GM23338 (cell line): ENCODE measurements at regions not wholly inside any gene's neighbourhood (a gene's known extent, or its start where the extent isn't known, plus 50 kb on each side); places are given as distances from the start of the nearest gene placed in this dataset.

Experiments used
- ATAC-seq: fragments of 200-7000 bp; cut with Tn5 transposase; 3 replicates; pipeline ENCODE4 v1.9.1; 2020
- DNase-seq: peaks from one replicate; pipeline ENCODE4 v3.0.0-alpha.2; 2015; ENCODE audit warnings: low spot score
- H2AFZ ChIP-seq: fragments of 200-600 bp; sonication (generic); 2 replicates; pipeline ENCODE4 v1.8.0; 2016; ENCODE audit warnings: antibody characterized with exemption, mild to moderate bottlenecking, moderate library complexity
- H3F3A ChIP-seq: fragments of 200-600 bp; sonication (generic); replicated peaks from 2 replicates; pipeline ENCODE4 v1.8.0; 2017; ENCODE audit warnings: antibody characterized with exemption, mixed run types, low read depth
- H3K27ac ChIP-seq: fragments of 200-600 bp; sonication (generic); 2 replicates; pipeline ENCODE4 v1.6.1; 2016; ENCODE audit warnings: low read depth
- H3K27me3 ChIP-seq: fragments of 200-600 bp; sonication (generic); 2 replicates; pipeline ENCODE4 v1.8.0; 2016; ENCODE audit warnings: mild to moderate bottlenecking, mixed run types, moderate library complexity; ENCODE audit not compliant: insufficient read depth
- H3K36me3 ChIP-seq: fragments of 200-600 bp; sonication (generic); 2 replicates; pipeline ENCODE4 v1.8.0; 2016; ENCODE audit warnings: mild to moderate bottlenecking; ENCODE audit not compliant: insufficient read depth
- H3K4me1 ChIP-seq: fragments of 200-600 bp; sonication (generic); 2 replicates; pipeline ENCODE4 v1.8.0; 2016; ENCODE audit warnings: mild to moderate bottlenecking, moderate library complexity; ENCODE audit not compliant: insufficient read depth
- H3K4me2 ChIP-seq: fragments of 200-600 bp; sonication (generic); 2 replicates; pipeline ENCODE4 v1.7.1; 2017; ENCODE audit warnings: mixed run types
- H3K4me3 ChIP-seq: fragments of 200-600 bp; sonication (generic); 2 replicates; pipeline ENCODE4 v1.6.1; 2016; ENCODE audit warnings: mixed run types
- H3K79me2 ChIP-seq: fragments of 200-600 bp; sonication (generic); replicated peaks from 2 replicates; pipeline ENCODE4 v1.8.0; 2017; ENCODE audit warnings: mild to moderate bottlenecking; ENCODE audit not compliant: insufficient read depth
- H3K9me2 ChIP-seq: fragments of 200-600 bp; sonication (generic); 2 replicates; pipeline ENCODE4 v1.8.0; 2017; ENCODE audit not compliant: insufficient read depth
- H4K20me1 ChIP-seq: fragments of 200-600 bp; sonication (generic); replicated peaks from 2 replicates; pipeline ENCODE4 v1.8.0; 2017; ENCODE audit warnings: mild to moderate bottlenecking; ENCODE audit not compliant: insufficient read depth
- H3K27ac Mint-ChIP-seq: 2 replicates; pipeline ENCODE4 v1.8.0; 2020; ENCODE audit warnings: inconsistent platforms, mild to moderate bottlenecking, moderate library complexity, mixed read lengths
- H3K27me3 Mint-ChIP-seq: 3 replicates; pipeline ENCODE4 v1.8.0; 2022; ENCODE audit warnings: low read depth, mild to moderate bottlenecking, moderate library complexity, mixed read lengths, inconsistent platforms; ENCODE audit not compliant: insufficient read depth, poor library complexity
- H3K36me3 Mint-ChIP-seq: 3 replicates; pipeline ENCODE4 v1.8.0; 2021; ENCODE audit warnings: low read depth, mild to moderate bottlenecking, inconsistent platforms, moderate library complexity, mixed read lengths
- H3K4me1 Mint-ChIP-seq: 3 replicates; pipeline ENCODE4 v1.8.0; 2020; ENCODE audit warnings: mild to moderate bottlenecking, inconsistent platforms, mixed read lengths
- H3K4me3 Mint-ChIP-seq: 3 replicates; pipeline ENCODE4 v1.8.0; 2021; ENCODE audit warnings: moderate library complexity, mild to moderate bottlenecking, inconsistent platforms, mixed read lengths
- H3K9me3 Mint-ChIP-seq: 3 replicates; pipeline ENCODE4 v1.8.0; 2020; ENCODE audit warnings: moderate library complexity, mild to moderate bottlenecking, inconsistent platforms, mixed read lengths
- CREB1 ChIP-seq: fragments of 250-450 bp; sonication (Bioruptor Pico); IDR thresholded peaks from 2 replicates; pipeline ENCODE4 v1.5.0; 2020; ENCODE audit warnings: low read depth, mild to moderate bottlenecking, moderate library complexity
- CTCF ChIP-seq, 2 experiments: fragments of 200-600 bp in 1 of 2; sonication (generic) in 1 of 2; conservative IDR thresholded peaks; 2 replicates each; pipeline versions ENCODE4 v1.5.1 to v1.6.1; 2016 to 2017; ENCODE audit warnings: antibody characterized with exemption in 2 of 2, low read depth in 2 of 2, mild to moderate bottlenecking in 2 of 2, moderate library complexity in 1 of 2
- EZH2 ChIP-seq: fragments of 200-600 bp; sonication (generic); IDR thresholded peaks from one replicate; pipeline ENCODE4 v1.8.0; 2017; ENCODE audit warnings: antibody characterized with exemption, mild to moderate bottlenecking, low read depth; ENCODE audit not compliant: unreplicated experiment
- EZH2phosphoT487 ChIP-seq: fragments of 200-600 bp; sonication (generic); IDR thresholded peaks from one replicate; pipeline ENCODE4 v1.8.1; 2018; ENCODE audit warnings: antibody characterized with exemption; ENCODE audit not compliant: unreplicated experiment
- JUNB ChIP-seq: IDR thresholded peaks from one replicate; pipeline ENCODE4 v1.6.1; 2016; ENCODE audit warnings: antibody characterized with exemption; ENCODE audit not compliant: unreplicated experiment
- NANOG ChIP-seq: IDR thresholded peaks from 2 replicates; pipeline ENCODE4 v1.6.1; 2016; ENCODE audit warnings: antibody characterized with exemption, borderline replicate concordance
- POLR2AphosphoS5 ChIP-seq: IDR thresholded peaks from 2 replicates; pipeline ENCODE4 v1.6.1; 2016; ENCODE audit warnings: antibody characterized with exemption, low read depth
- REST ChIP-seq: IDR thresholded peaks from one replicate; pipeline ENCODE4 v1.6.1; 2018; ENCODE audit warnings: antibody characterized with exemption; ENCODE audit not compliant: unreplicated experiment
- STAT1 ChIP-seq: IDR thresholded peaks from one replicate; pipeline ENCODE4 v1.6.1; 2016; ENCODE audit warnings: antibody characterized with exemption; ENCODE audit not compliant: unreplicated experiment
- ZNF114 ChIP-seq: fragments of 250-450 bp; sonication (Bioruptor Pico); IDR thresholded peaks from 2 replicates; pipeline ENCODE4 v1.5.0; 2020; ENCODE audit warnings: mild to moderate bottlenecking, moderate library complexity
- ZNF331 ChIP-seq: fragments of 250-450 bp; sonication (Bioruptor Pico); IDR thresholded peaks from 2 replicates; pipeline ENCODE4 v1.5.0; 2020; ENCODE audit warnings: low read depth, mild to moderate bottlenecking, moderate library complexity
- ZNF462 ChIP-seq: fragments of 250-450 bp; sonication (Bioruptor Pico); IDR thresholded peaks from 2 replicates; pipeline ENCODE4 v1.5.0; 2020; ENCODE audit warnings: mild to moderate bottlenecking, moderate library complexity

GRCh38 chr13:108377646-108378206, 108.2 kb downstream of the TNFSF13B start:
- TF ChIP-seq ZNF462 (CRISPR knock-in tag) (no peak), EZH2 (no peak), NANOG (no peak), JUNB (no peak), CREB1 (no peak), POLR2AphosphoS5 (no peak), STAT1 (no peak), ZNF331 (CRISPR knock-in tag) (no peak), REST (no peak), ZNF114 (no peak), CTCF (conservative IDR thresholded peaks at IDR 0.05; ENCODE audit: low read depth in 2 of 2) (no peak), EZH2phosphoT487 (no peak)
- no peak overlapping the region for H3K4me2 ChIP-seq
- H3K27me3 ChIP-seq: no peaks in the 10 kb centered on the region
- Mint-ChIP-seq H3K9me3 (peaks cover 11% of the 10 kb centered on the region; the same call in 1 of the 3 replicates), H3K27me3 (peaks cover 6% of the 10 kb centered on the region), H3K36me3 (no peaks in the 10 kb centered on the region), H3K4me1 (no peaks in the 10 kb centered on the region), H3K4me3 (no peak overlapping the region), H3K27ac (no peak overlapping the region)
- H4K20me1 ChIP-seq: no peaks in the 10 kb centered on the region
- no peak overlapping the region for H2AFZ ChIP-seq
- H3F3A ChIP-seq: no peaks in the 10 kb centered on the region
- H3K4me3 ChIP-seq: no peak overlapping the region
- H3K36me3 ChIP-seq: no peaks in the 10 kb centered on the region
- DNase-seq: no peak
- 0 out of 2 replicates have a peak, but pooled peaks cover 7% of the 10 kb centered on the region for H3K9me2 ChIP-seq
- H3K79me2 ChIP-seq: no peaks in the 10 kb centered on the region
- ATAC-seq: no peak
- no peak overlapping the region for H3K27ac ChIP-seq
- no peaks in the 10 kb centered on the region for H3K4me1 ChIP-seq
